HCT116 (cell line): ENCODE measurements at regions not wholly inside any gene's neighbourhood (a gene's known extent, or its start where the extent isn't known, plus 50 kb on each side); places are given as distances from the start of the nearest gene placed in this dataset.

Experiments used
- ATAC-seq: fragments of 200-7000 bp; cut with Tn5 transposase; 2 replicates; pipeline ENCODE4 v1.9.1; 2020; ENCODE audit warnings: mild to moderate bottlenecking, moderate library complexity
- BruUV-seq: library from RNA; stranded (reverse); fragments of 400-500 nt; replicated peaks from 2 replicates; lab custom pipeline; 2021; lab: Mats Ljungman, UMichigan
- CTCF ChIA-PET: fragments of 300-600 bp; sonication (Branson Sonifier 250); formaldehyde crosslinking; loops from one replicate; lab custom pipeline; 2021; ENCODE audit warnings: antibody characterized with exemption; lab: Charles Lee
- POLR2A ChIA-PET: fragments of 300-600, 350-600 bp; sonication (Branson Sonifier 250); formaldehyde crosslinking; loops from one replicate; lab custom pipeline; 2021; ENCODE audit warnings: antibody characterized with exemption; lab: Charles Lee
- RAD21 ChIA-PET, 2 experiments: fragments of 300-600 bp; sonication (Branson Sonifier 250); formaldehyde crosslinking; loops; one replicate each; lab custom pipeline; 2023; ENCODE audit warnings: low total read pairs in 2 of 2; ENCODE audit not compliant: uncharacterized antibody in 2 of 2, unreplicated experiment in 2 of 2, low non-redundant PET in 1 of 2; lab: Charles Lee
- DNase-seq: peaks from one replicate; pipeline ENCODE4 v3.0.0-alpha.2; 2010; ENCODE audit warnings: low read depth, low spot score
- H2AFZ ChIP-seq: fragments of 200-600 bp; shearing (Covaris generic), sonication (generic); 2 replicates; pipeline ENCODE4 v1.6.1; 2017; ENCODE audit warnings: low read depth, mixed run types, mixed read lengths, antibody characterized with exemption, low read length; ENCODE audit not compliant: poor library complexity, severe bottlenecking
- H3K27ac ChIP-seq: 2 replicates; pipeline ENCODE4 v1.5.1; 2012; ENCODE audit warnings: low read depth, low read length
- H3K27me3 ChIP-seq: fragments of 200-600 bp; sonication (generic); 2 replicates; pipeline ENCODE4 v1.6.1; 2016; ENCODE audit warnings: mixed run types, low read length, mixed read lengths; ENCODE audit not compliant: insufficient read depth
- H3K36me3 ChIP-seq, 2 experiments: fragments of 200-500 bp in 1 of 2; fragments of 200-600 bp in 1 of 2; sonication (Bioruptor generic) in 1 of 2; sonication (generic) in 1 of 2; 2 replicates each; pipeline versions ENCODE4 v1.5.1 to v1.6.1; 2014 to 2016; ENCODE audit warnings: low read length in 2 of 2, inconsistent platforms in 1 of 2, mixed read lengths in 1 of 2, mixed run types in 1 of 2; ENCODE audit not compliant: insufficient read depth in 2 of 2, control insufficient read depth in 1 of 2
- H3K4me1 ChIP-seq, 2 experiments: fragments of 200-600 bp in 1 of 2; sonication (generic) in 1 of 2; 2 replicates each; pipeline versions ENCODE4 v1.5.1 to v1.6.1; 2012 to 2017; ENCODE audit warnings: low read length in 2 of 2, inconsistent platforms in 1 of 2, mild to moderate bottlenecking in 1 of 2, mixed read lengths in 1 of 2, mixed run types in 1 of 2, moderate library complexity in 1 of 2; ENCODE audit not compliant: insufficient read depth in 2 of 2, control insufficient read depth in 1 of 2
- H3K4me2 ChIP-seq: fragments of 200-600 bp; sonication (generic); 2 replicates; pipeline ENCODE4 v1.6.1; 2017; ENCODE audit warnings: mixed run types, low read length, mixed read lengths
- H3K4me3 ChIP-seq, 2 experiments: fragments of 200-600 bp in 1 of 2; sonication (generic) in 1 of 2; replicated peaks in 1 of 2; 2 replicates each; pipeline ENCODE4 v1.5.1; 2011 to 2016; ENCODE audit warnings: low read length in 2 of 2, control low read depth in 1 of 2, low read depth in 1 of 2, mild to moderate bottlenecking in 1 of 2, mixed read lengths in 1 of 2, mixed run types in 1 of 2
- H3K79me2 ChIP-seq: fragments of 200-600 bp; sonication (generic); 2 replicates; pipeline ENCODE4 v1.6.1; 2017; ENCODE audit warnings: mild to moderate bottlenecking, mixed run types, low read length, moderate library complexity, mixed read lengths; ENCODE audit not compliant: insufficient read depth
- H3K9ac ChIP-seq: fragments of 200-600 bp; sonication (generic); 2 replicates; pipeline ENCODE4 v1.6.1; 2016; ENCODE audit warnings: low read length, mixed read lengths
- H3K9me2 ChIP-seq: fragments of 200-600 bp; sonication (generic), shearing (Covaris generic); 2 replicates; pipeline ENCODE4 v1.6.1; 2017; ENCODE audit warnings: mixed run types, mild to moderate bottlenecking, moderate library complexity; ENCODE audit not compliant: insufficient read depth
- H3K9me3 ChIP-seq, 2 experiments: fragments of 200-500 bp in 1 of 2; fragments of 200-600 bp in 1 of 2; sonication (Bioruptor generic) in 1 of 2; sonication (generic) in 1 of 2; 2 replicates each; pipeline ENCODE4 v1.6.1; 2014 to 2017; ENCODE audit warnings: low read length in 2 of 2, mixed read lengths in 2 of 2, inconsistent platforms in 1 of 2, low read depth in 1 of 2, mild to moderate bottlenecking in 1 of 2, mixed run types in 1 of 2, moderate library complexity in 1 of 2; ENCODE audit not compliant: control insufficient read depth in 1 of 2, insufficient read depth in 1 of 2
- H4K20me1 ChIP-seq: fragments of 200-600 bp; sonication (generic), shearing (Covaris generic); 2 replicates; pipeline ENCODE4 v1.6.1; 2017; ENCODE audit warnings: mixed run types, mild to moderate bottlenecking, moderate library complexity; ENCODE audit not compliant: insufficient read depth
- CTCF ChIP-seq, 3 experiments: fragments of 200-600 bp in 1 of 3; sonication (generic) in 1 of 3; IDR thresholded peaks in 2 of 3; conservative IDR thresholded peaks in 1 of 3; 2 replicates each; pipeline ENCODE4 v1.5.1; 2012 to 2017; ENCODE audit warnings: low read depth in 2 of 3, low read length in 2 of 3, antibody characterized with exemption in 1 of 3, borderline replicate concordance in 1 of 3, control low read depth in 1 of 3, mild to moderate bottlenecking in 1 of 3, mixed read lengths in 1 of 3, mixed run types in 1 of 3, moderate library complexity in 1 of 3; ENCODE audit not compliant: insufficient read depth in 1 of 3
- EZH2 ChIP-seq: fragments of 200-600 bp; sonication (generic); IDR thresholded peaks from 2 replicates; pipeline ENCODE4 v1.6.1; 2017; ENCODE audit warnings: antibody characterized with exemption, mixed run types
- EZH2phosphoT487 ChIP-seq: fragments of 200-600 bp; IDR thresholded peaks from 2 replicates; pipeline ENCODE4 v1.6.1; 2018; ENCODE audit warnings: antibody characterized with exemption, borderline replicate concordance
- JUND ChIP-seq: IDR thresholded peaks from 2 replicates; pipeline ENCODE4 v1.6.1; 2012
- RAD21 ChIP-seq: IDR thresholded peaks from 2 replicates; pipeline ENCODE4 v1.6.1; 2012; ENCODE audit warnings: low read depth, mild to moderate bottlenecking
- TCF7L2 ChIP-seq: IDR thresholded peaks from 2 replicates; pipeline ENCODE4 v1.7.0; 2011; ENCODE audit warnings: borderline replicate concordance, inconsistent platforms; ENCODE audit not compliant: insufficient read depth, insufficient read length; ENCODE audit errors: extremely low read depth
- YY1 ChIP-seq: IDR thresholded peaks from 2 replicates; pipeline ENCODE4 v1.6.1; 2011; ENCODE audit warnings: low read length, low read depth, moderate library complexity, mild to moderate bottlenecking; ENCODE audit not compliant: insufficient replicate concordance; ENCODE audit errors: extremely low read depth
- ZFX ChIP-seq: fragments of 450-650 bp; IDR thresholded peaks from 2 replicates; pipeline ENCODE4 v1.6.1; 2017
- intact Hi-C: fragments of 100-400 bp; cut with micrococcal nuclease; formaldehyde crosslinking; loops from 2 replicates; pipeline ENCODE4 v1.10.0; 2022
- TF ChIP-seq, protein P1 (sequence below): IDR thresholded peaks from 2 replicates; pipeline ENCODE4 v1.6.1; 2012

DNA sequence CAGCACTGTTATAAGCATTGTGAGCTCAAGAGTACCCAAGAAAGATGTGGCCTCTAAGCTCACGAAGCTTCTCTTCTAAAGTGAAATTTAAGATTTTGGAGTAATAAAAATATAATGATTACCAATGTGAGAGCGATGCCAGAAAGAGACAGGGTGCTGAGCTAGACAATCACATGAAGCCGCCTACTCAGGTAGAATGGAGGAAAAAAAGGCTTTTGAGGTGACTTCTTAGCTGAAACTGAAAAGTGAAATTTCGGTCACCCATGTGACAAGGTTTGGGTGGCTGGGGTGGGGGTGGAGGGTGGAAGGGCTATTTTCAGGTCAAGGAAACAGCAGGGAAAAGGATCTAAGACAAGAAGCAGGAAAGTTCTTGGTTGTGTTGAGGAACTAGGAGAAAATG lies 388.2 kb upstream of the WWC1 start:
- Histone ChIP-seq H3K27ac (no peak overlapping the region), H3K79me2 (no peaks in the 10 kb centered on the region), H3K9me3 (no peaks in the 10 kb centered on the region), H4K20me1 (no peaks in the 10 kb centered on the region), H3K4me3 (no peak overlapping the region), H3K9ac (no peak overlapping the region), H3K4me2 (no peak overlapping the region), H3K4me1 (no peaks in the 10 kb centered on the region), H3K27me3 (peaks cover 28% of the 10 kb centered on the region), H2AFZ (no peak overlapping the region), H3K36me3 (no peaks in the 10 kb centered on the region), H3K9me2 (no peaks in the 10 kb centered on the region)
- intact Hi-C loops: no loop called here
- ATAC-seq: no peak
- BruUV-seq: no TSS peak
- DNase-seq: no peak
- CTCF ChIA-PET: no interaction called here
- RAD21 ChIA-PET: no interaction called here
- POLR2A ChIA-PET: no interaction called here
- TF ChIP-seq ZFX (no peak), CTCF (IDR thresholded peaks at IDR 0.05 in 2 of 3, conservative IDR thresholded peaks at IDR 0.05 in 1 of 3; ENCODE audit: borderline replicate concordance in 1 of 3, insufficient read depth in 1 of 3, low read depth in 2 of 3, low read length in 2 of 3) (no peak), RAD21 (no peak), JUND (no peak), TCF7L2 (no peak)
- TF ChIP-seq, protein P1, sequence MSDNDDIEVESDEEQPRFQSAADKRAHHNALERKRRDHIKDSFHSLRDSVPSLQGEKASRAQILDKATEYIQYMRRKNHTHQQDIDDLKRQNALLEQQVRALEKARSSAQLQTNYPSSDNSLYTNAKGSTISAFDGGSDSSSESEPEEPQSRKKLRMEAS: no peak

DNA sequence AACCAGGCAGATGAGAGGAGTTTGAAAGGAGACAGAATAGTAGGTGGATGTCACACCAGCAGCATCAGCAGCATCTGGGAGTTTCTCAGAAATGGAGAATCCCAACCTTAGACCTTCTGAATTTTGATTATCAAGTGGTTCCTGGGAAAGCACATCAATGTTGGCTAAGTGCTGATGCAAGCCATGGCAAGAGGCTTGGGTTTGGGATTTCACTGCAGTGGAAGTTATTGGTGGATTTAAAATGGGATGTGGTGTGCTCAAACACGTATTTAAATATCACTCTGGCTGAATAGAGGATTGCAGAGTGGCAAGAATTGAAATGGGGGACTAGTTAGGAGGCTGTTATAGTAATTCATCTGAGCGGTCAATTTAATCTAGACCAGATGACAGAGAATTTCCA lies 387.8 kb upstream of the WWC1 start:
- Histone ChIP-seq H3K4me2 (no peak overlapping the region), H3K79me2 (no peaks in the 10 kb centered on the region), H4K20me1 (no peaks in the 10 kb centered on the region), H3K4me3 (no peak overlapping the region), H3K9me3 (no peaks in the 10 kb centered on the region), H3K27ac (no peak overlapping the region), H3K27me3 (peaks cover 24% of the 10 kb centered on the region), H3K9ac (no peak overlapping the region), H3K36me3 (no peaks in the 10 kb centered on the region), H3K4me1 (no peaks in the 10 kb centered on the region), H3K9me2 (no peaks in the 10 kb centered on the region), H2AFZ (no peak overlapping the region)
- ChIA-PET CTCF (no interaction called here), RAD21 (no interaction called here), POLR2A (no interaction called here)
- DNase-seq (no peak), ATAC-seq (no peak)
- BruUV-seq: no TSS peak
- intact Hi-C loops: no loop called here
- no peak for TF ChIP-seq YY1
- TF ChIP-seq JUND: no peak
- TF ChIP-seq TCF7L2: no peak
- no peak for TF ChIP-seq EZH2phosphoT487
- TF ChIP-seq EZH2: no peak
- TF ChIP-seq, all 23 proteins: peak for 0
